RWPE2 (cell line): ENCODE measurements at regions not wholly inside any gene's neighbourhood (a gene's known extent, or its start where the extent isn't known, plus 50 kb on each side); places are given as distances from the start of the nearest gene placed in this dataset.

Experiments
- ATAC-seq: fragments of 200-7000 bp; cut with Tn5 transposase; 3 replicates; pipeline ENCODE4 v1.9.1; 2021; ENCODE audit warnings: low read depth
- DNase-seq: peaks from one replicate; pipeline ENCODE4 v3.0.0-alpha.2; 2020; ENCODE audit warnings: low spot score
- H3K27ac ChIP-seq: fragments of 450-650 bp; 2 replicates; pipeline ENCODE4 v1.5.1; 2017; ENCODE audit warnings: mild to moderate bottlenecking; ENCODE audit not compliant: poor library complexity, severe bottlenecking
- H3K27me3 ChIP-seq: fragments of 250-450 bp; sonication (Bioruptor Pico); 2 replicates; pipeline ENCODE4 v1.5.1; 2021; ENCODE audit warnings: mild to moderate bottlenecking, moderate library complexity; ENCODE audit not compliant: insufficient read depth, poor library complexity, severe bottlenecking
- H3K36me3 ChIP-seq: fragments of 250-450 bp; sonication (Bioruptor Pico); 2 replicates; pipeline ENCODE4 v1.5.1; 2020; ENCODE audit warnings: low read depth, mild to moderate bottlenecking, moderate library complexity
- H3K4me1 ChIP-seq: fragments of 250-450 bp; sonication (Bioruptor Pico); 2 replicates; pipeline ENCODE4 v1.5.1; 2021; ENCODE audit warnings: mild to moderate bottlenecking, moderate library complexity; ENCODE audit not compliant: insufficient read depth, poor library complexity, severe bottlenecking
- H3K4me3 ChIP-seq: fragments of 250-450 bp; sonication (Bioruptor Pico); 2 replicates; pipeline ENCODE4 v1.5.1; 2021; ENCODE audit warnings: mild to moderate bottlenecking, moderate library complexity; ENCODE audit not compliant: severe bottlenecking
- H3K9me3 ChIP-seq: fragments of 250-450 bp; sonication (Bioruptor Pico); 2 replicates; pipeline ENCODE4 v1.5.1; 2021; ENCODE audit warnings: mild to moderate bottlenecking, moderate library complexity; ENCODE audit not compliant: severe bottlenecking
- TF ChIP-seq, protein P1 (sequence below): fragments of 450-650 bp; IDR thresholded peaks from one replicate; pipeline ENCODE4 v1.5.1; 2017; ENCODE audit warnings: mild to moderate bottlenecking, moderate library complexity; ENCODE audit not compliant: poor library complexity, severe bottlenecking

DNA sequence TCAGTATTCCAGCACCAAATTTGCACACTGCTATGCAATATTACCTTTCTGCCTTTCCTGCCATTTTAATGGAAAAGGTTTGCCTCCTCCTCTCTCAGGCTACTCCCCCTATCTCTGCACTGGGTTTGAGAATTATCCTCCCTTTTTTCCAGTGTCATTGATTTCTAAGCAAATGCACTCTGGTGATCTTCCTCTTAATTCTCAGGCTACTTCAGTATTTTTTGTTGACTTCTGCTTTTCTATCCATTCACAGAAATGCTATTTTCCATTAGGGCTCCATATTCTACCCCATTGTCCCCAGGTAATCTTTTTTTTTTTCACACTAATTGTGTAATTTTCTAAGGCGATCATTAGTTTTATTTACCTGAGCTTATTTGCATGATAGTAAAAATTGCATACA lies 144.0 kb downstream of the GJA1 start:
- no peak overlapping the region for H3K4me3 ChIP-seq
- ATAC-seq (no peak), DNase-seq (no peak)
- TF ChIP-seq, protein P1, sequence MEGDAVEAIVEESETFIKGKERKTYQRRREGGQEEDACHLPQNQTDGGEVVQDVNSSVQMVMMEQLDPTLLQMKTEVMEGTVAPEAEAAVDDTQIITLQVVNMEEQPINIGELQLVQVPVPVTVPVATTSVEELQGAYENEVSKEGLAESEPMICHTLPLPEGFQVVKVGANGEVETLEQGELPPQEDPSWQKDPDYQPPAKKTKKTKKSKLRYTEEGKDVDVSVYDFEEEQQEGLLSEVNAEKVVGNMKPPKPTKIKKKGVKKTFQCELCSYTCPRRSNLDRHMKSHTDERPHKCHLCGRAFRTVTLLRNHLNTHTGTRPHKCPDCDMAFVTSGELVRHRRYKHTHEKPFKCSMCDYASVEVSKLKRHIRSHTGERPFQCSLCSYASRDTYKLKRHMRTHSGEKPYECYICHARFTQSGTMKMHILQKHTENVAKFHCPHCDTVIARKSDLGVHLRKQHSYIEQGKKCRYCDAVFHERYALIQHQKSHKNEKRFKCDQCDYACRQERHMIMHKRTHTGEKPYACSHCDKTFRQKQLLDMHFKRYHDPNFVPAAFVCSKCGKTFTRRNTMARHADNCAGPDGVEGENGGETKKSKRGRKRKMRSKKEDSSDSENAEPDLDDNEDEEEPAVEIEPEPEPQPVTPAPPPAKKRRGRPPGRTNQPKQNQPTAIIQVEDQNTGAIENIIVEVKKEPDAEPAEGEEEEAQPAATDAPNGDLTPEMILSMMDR = no peak
- H3K27me3 ChIP-seq = no peaks in the 10 kb centered on the region
- H3K4me1 ChIP-seq = no peaks in the 10 kb centered on the region
- no peaks in the 10 kb centered on the region for H3K9me3 ChIP-seq
- no peaks in the 10 kb centered on the region for H3K36me3 ChIP-seq
- no peak overlapping the region for H3K27ac ChIP-seq

DNA sequence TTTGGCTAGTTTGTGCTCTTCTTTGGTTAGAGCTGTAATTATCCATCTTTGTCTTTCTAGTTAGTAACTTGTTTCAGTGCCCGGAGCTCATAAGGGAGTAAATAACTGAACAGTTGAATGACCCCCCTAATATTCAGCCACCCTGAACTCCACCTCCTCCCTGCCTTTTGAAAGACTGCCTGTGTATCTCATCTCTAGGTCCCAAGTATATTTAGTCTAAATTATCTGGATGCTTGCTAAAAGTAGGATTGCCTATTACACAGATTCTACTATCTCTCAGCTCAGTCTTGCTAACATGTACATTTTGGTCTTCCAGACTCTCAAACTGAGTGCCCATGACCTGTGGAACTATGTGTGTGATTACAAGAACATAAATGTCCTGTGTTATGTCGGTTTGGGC lies 145.9 kb downstream of the GJA1 start:
- no peak overlapping the region for H3K4me3 ChIP-seq
- TF ChIP-seq, protein P1 = no peak
- no peak overlapping the region for H3K27ac ChIP-seq
- H3K9me3 ChIP-seq = no peaks in the 10 kb centered on the region
- H3K36me3 ChIP-seq = no peaks in the 10 kb centered on the region
- ATAC-seq = no peak
- H3K4me1 ChIP-seq = no peaks in the 10 kb centered on the region
- no peak for DNase-seq
- no peaks in the 10 kb centered on the region for H3K27me3 ChIP-seq

DNA sequence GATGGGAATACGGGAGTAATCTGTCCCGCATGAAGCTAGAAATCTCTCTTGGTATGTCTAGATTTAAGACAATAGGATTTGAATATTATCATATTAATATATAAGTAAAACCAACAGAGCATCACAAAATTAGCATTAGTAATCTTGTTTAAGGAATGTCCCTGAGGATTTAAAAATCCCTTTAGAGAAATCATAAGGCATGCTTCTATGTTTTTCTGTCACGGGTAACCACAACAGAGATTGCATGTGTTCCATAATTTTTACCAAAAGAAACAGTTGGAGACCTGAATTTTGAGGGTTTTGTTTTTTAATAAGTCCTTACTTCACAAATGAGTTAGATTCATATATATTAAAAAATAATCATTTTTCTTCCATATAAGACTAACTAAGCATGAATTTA lies 146.8 kb downstream of the GJA1 start:
- TF ChIP-seq, protein P1 = no peak
- no peaks in the 10 kb centered on the region for H3K4me1 ChIP-seq
- H3K27ac ChIP-seq = no peak overlapping the region
- H3K4me3 ChIP-seq = no peak overlapping the region
- no peaks in the 10 kb centered on the region for H3K9me3 ChIP-seq
- H3K36me3 ChIP-seq = no peaks in the 10 kb centered on the region
- no peak for DNase-seq
- no peak for ATAC-seq
- no peaks in the 10 kb centered on the region for H3K27me3 ChIP-seq

DNA sequence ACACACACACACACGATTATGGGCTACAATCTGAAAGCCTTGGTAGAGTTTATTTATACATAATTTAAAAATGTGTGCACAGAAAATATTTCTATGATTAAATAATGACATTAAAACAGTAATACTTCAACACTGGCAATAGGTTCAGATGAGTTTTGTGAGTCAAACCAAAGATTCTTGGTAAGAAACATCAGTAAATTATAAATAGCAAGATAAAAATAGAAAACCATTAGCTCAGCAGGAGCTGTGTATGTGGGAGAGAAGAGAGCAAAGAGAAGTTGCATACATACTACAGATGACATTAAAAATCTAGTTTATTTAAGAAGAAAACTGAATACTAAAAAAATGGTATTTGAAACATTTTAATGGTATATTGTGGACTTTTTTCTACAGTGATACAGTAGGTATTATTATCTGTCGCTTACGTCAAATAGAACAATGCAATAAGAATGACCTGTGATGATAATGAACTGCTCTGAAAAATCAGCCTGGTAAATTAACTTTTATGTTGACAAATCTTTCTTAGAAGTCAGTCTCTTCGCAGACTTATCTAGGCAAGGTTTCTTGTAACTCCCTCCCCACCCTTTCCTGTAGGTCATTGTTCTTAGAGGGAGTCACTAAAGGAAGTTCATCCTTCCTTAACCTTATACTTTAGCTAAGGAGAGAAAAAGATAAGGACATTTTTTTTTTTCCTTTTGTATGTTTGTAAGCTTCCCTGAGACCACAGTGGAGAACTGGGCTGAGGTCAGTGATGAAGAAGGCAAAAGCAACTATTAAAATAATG lies 149.3 kb downstream of the GJA1 start:
- Histone ChIP-seq H3K36me3 (no peaks in the 10 kb centered on the region), H3K27ac (no peak overlapping the region), H3K4me3 (no peak overlapping the region), H3K9me3 (no peaks in the 10 kb centered on the region), H3K27me3 (no peaks in the 10 kb centered on the region), H3K4me1 (no peaks in the 10 kb centered on the region)
- no peak for ATAC-seq
- no peak for DNase-seq
- TF ChIP-seq, protein P1 = no peak

DNA sequence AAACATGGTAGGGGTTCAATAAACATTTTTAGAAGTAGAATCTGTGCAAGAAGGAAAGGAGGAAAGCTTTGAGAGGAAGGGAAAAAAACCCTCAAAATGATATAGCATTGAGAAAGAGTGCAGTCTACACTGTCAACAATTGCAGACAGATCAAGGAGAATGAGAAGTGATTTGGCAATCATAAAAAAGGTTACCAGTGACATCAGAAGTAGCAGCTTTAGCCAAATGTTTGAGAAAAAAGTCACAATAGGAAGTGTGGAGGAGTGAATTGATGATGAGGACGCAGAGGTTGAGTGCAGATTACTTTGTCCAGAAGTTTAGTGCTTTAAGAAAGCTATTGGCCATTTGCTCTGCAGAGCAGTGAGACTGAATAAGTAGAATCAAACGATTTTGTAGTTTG lies 155.0 kb downstream of the GJA1 start:
- TF ChIP-seq, protein P1 = no peak
- Histone ChIP-seq H3K27me3 (no peaks in the 10 kb centered on the region), H3K9me3 (no peaks in the 10 kb centered on the region), H3K4me3 (no peak overlapping the region), H3K27ac (no peak overlapping the region), H3K4me1 (no peaks in the 10 kb centered on the region), H3K36me3 (no peaks in the 10 kb centered on the region)
- no peak for ATAC-seq
- no peak for DNase-seq
